Nephron (organoid): ENCODE measurements at regions not wholly inside any gene's neighbourhood (a gene's known extent, or its start where the extent isn't known, plus 50 kb on each side); places are given as distances from the start of the nearest gene placed in this dataset.

Experiments
- H3K27ac Mint-ChIP-seq, 3 experiments: 2 replicates each; pipeline ENCODE4 v1.8.0; 2020; ENCODE audit warnings: mixed read lengths in 3 of 3, mild to moderate bottlenecking in 2 of 3, moderate library complexity in 1 of 3
- H3K27me3 Mint-ChIP-seq: 2 replicates; pipeline ENCODE4 v1.8.0; 2021; ENCODE audit warnings: low read depth, mild to moderate bottlenecking, moderate library complexity, mixed read lengths
- H3K36me3 Mint-ChIP-seq: 2 replicates; pipeline ENCODE4 v1.8.0; 2020; ENCODE audit warnings: low read depth, mixed read lengths
- H3K4me1 Mint-ChIP-seq: 2 replicates; pipeline ENCODE4 v1.8.0; 2020; ENCODE audit warnings: mixed read lengths
- H3K4me3 Mint-ChIP-seq, 3 experiments: 2 replicates each; pipeline ENCODE4 v1.8.0; 2020; ENCODE audit warnings: mild to moderate bottlenecking in 3 of 3, mixed read lengths in 3 of 3, moderate library complexity in 2 of 3
- H3K9me3 Mint-ChIP-seq: 2 replicates; pipeline ENCODE4 v1.8.0; 2020; ENCODE audit warnings: mixed read lengths
- TF ChIP-seq, protein P1 (sequence below), 3 experiments: fragments of 200-600 bp; sonication (generic); IDR thresholded peaks; one replicate each; pipeline ENCODE4 v1.5.0; 2021; ENCODE audit warnings: antibody characterized with exemption in 3 of 3; ENCODE audit not compliant: unreplicated experiment in 3 of 3

- Mint-ChIP-seq H3K4me1 (no peaks in the 10 kb centered on the region), H3K9me3 (peaks cover 6% of the 10 kb centered on the region), H3K27me3 (no peaks in the 10 kb centered on the region), H3K4me3 (no peak overlapping the region), H3K27ac (no peak overlapping the region), H3K36me3 (no peaks in the 10 kb centered on the region)
- TF ChIP-seq, protein P1, sequence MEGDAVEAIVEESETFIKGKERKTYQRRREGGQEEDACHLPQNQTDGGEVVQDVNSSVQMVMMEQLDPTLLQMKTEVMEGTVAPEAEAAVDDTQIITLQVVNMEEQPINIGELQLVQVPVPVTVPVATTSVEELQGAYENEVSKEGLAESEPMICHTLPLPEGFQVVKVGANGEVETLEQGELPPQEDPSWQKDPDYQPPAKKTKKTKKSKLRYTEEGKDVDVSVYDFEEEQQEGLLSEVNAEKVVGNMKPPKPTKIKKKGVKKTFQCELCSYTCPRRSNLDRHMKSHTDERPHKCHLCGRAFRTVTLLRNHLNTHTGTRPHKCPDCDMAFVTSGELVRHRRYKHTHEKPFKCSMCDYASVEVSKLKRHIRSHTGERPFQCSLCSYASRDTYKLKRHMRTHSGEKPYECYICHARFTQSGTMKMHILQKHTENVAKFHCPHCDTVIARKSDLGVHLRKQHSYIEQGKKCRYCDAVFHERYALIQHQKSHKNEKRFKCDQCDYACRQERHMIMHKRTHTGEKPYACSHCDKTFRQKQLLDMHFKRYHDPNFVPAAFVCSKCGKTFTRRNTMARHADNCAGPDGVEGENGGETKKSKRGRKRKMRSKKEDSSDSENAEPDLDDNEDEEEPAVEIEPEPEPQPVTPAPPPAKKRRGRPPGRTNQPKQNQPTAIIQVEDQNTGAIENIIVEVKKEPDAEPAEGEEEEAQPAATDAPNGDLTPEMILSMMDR (IDR thresholded peaks at IDR 0.05; ENCODE audit: unreplicated experiment in 3 of 3): no peak
Observed at GRCh38 chrX:51272638-51273037, 60.0 kb upstream of the NUDT10 start.

DNA sequence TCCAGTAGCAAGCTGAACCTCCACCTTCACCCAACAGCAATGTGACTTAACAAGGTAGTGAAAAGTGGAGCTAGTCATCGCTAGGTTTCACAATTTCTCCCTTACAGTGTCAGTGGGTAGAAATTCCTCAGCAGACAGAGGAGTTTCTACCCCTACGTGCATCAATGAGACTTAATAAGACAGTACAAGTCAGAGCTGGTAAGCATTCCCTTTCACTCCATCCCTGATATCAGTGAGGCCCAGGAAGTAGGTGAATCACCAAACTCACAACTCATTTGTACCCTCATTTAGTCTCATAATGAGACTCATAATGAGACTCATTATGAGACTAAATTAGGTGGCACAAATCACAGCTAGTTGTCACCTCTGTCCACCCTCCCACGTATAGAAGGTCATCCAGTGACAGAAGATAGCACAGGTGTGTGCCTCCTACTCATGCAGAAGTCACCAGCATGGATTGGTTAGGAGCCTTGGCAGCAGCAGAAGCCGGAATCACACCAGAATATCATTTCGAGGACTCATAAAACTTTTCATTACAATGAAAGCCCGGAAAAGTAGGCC, 50.8 kb upstream of the NUDT10 start:
- Mint-ChIP-seq H3K9me3 (peaks cover 3% of the 10 kb centered on the region), H3K27ac (no peak overlapping the region), H3K36me3 (no peaks in the 10 kb centered on the region), H3K27me3 (no peaks in the 10 kb centered on the region), H3K4me3 (no peak overlapping the region), H3K4me1 (no peaks in the 10 kb centered on the region)
- TF ChIP-seq, protein P1 (IDR thresholded peaks at IDR 0.05; ENCODE audit: unreplicated experiment in 3 of 3): no peak
